HUDEP-2 (cell line): ENCODE measurements at regions not wholly inside any gene's neighbourhood (a gene's known extent, or its start where the extent isn't known, plus 50 kb on each side); places are given as distances from the start of the nearest gene placed in this dataset.

Experiments
- DNase-seq, 76 experiments: peaks; one replicate each; lab custom pipeline; 2025; ENCODE audit not compliant: unreplicated experiment in 76 of 76; lab: John Stamatoyannopoulos, UW

DNA sequence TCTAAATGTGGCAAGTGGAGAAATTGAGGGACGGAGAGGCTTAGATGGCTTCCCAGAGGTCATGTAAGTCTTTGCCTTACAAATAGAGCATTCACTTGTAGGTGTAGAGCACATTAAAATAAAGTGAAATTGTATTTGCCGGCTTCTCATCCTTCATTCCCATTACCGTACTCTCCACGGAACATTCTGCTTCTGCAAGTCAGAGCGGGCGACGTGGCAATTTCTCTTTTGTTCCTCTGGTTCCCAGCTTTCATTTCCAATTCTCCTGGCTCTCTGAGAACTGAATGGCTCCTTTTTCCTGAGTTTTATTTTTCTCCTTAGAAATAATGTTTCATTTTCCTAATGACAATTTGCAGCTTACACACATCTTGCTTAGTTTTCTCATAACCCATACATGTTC is 51.3 kb upstream of the PFKP start:
- no peak for DNase-seq

DNA sequence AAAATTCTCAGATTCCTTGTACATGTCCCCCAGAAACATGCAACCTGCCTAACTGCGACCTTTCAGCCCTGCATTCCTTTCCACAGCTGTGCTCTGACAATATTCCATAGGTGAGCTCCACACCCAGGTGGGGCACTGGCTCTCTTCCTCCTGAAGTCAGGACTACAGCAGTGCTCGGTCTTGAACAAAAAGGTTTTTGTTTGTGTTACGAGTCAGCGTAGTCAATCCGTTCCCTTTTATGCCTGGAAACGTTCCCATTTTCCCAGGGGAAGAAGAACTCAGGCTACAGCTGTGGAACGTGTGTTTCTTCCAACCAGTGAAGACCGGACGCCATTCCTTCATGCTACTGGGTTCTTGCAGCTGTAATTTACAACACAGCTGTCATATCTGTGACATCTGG is 52.4 kb upstream of the PFKP start:
- DNase-seq = no peak

- DNase-seq = no peak
Measured at GRCh38 chr10:3012223-3012622, 55.1 kb upstream of the PFKP start.

- no peak for DNase-seq
Measured at GRCh38 chr10:3010816-3011460, 56.4 kb upstream of the PFKP start.

DNA sequence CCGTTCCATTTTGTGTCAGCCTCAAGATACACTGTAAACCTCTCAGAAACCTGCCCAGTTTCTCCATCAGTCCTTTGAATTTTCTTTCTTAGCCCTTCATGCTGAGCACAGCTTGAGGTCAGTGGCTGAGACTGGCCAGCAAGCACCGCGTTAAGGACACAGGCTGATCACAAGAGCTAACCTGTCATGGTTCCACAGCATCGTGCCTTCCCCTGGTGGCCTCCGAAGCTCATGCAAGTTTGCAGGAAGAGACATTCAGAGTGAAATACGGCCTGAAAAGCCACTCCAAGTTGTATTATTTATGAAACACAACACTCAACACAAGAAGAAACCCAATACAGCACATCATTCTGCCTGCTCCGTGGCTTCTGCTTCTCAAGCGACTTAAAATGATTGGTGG is 57.0 kb upstream of the PFKP start:
- no peak for DNase-seq

- no peak for DNase-seq
Measured at GRCh38 chr10:3009341-3009740, 58.0 kb upstream of the PFKP start.

DNA sequence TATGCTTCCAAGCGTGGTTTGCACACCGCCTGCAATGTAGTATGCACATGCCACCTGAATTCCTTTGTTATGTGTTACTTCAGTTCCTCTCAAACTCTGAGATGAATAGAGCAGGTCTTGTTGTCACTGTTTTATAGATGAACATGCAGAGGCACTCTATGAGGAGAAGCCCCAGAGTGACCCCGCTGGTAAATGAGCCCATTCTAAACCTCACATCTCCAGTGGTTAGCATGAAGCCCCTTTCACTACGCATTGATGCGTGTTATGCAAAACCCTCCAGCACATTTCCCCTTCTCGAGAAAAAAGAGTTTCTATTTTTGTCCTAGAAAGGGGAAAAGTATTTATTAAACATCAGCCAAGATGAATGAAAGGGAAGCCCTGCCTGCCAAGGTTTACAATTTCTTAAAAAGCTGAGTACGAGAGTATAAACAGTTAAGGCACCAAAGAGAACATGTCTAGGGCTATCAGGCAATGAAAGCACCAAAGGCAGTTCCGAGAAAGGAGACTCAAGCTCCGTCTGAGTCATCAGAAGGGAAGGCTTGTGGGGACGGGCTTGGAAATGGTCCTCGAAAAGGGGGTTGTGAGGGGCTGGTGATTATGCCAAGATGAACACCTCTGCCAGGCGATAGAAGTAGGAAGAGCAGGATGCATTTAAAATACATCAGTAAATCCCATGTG is 58.7 kb upstream of the PFKP start:
- DNase-seq = no peak

DNA sequence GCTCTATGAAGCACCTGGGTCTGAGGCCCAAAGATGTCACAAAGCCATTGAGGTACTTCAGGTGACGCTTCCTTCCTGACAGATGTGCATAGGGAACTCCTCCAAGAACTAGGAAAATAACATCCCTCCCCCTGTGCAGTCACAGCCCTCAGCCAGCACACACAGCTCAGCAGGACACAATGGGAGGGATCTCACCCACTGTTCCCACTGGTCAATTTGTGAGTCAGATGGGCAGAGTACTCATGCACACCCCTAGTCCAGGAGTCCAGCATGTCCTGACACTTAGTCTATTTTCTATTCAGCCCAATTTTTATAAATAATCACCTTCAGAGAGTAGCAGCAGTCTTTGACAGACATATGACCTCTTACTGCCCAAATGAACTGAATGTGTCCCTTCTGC is 60.7 kb upstream of the PFKP start:
- DNase-seq = no peak

DNA sequence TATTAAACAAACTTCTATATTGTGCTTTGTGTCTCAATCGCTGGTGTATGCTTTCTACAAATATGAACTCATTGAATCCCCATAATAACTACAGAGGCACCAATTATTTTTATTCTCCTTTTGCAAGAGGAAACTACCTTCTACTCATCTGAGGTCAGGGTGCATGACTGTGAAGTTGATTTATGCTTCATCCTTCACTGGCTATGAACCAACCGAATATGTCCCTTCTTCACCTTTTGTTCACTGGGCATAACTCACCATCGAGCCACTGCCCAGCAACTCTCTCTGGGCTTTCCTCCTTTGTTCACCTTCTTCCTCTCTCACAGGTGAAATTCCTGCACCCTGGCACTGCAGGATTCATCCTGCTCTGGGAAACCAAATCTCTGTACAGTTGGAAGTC is 61.3 kb upstream of the PFKP start:
- no peak for DNase-seq

GRCh38 chr10:3002304-3002703 is 65.0 kb upstream of the PFKP start:
- DNase-seq = no peak

- DNase-seq = no peak
Measured at GRCh38 chr10:3000048-3000447, 67.3 kb upstream of the PFKP start.

GRCh38 chr10:2994221-2994961 is 73.0 kb upstream of the PFKP start:
- no peak for DNase-seq

GRCh38 chr10:2993636-2994035 is 73.7 kb upstream of the PFKP start:
- DNase-seq = no peak

DNA sequence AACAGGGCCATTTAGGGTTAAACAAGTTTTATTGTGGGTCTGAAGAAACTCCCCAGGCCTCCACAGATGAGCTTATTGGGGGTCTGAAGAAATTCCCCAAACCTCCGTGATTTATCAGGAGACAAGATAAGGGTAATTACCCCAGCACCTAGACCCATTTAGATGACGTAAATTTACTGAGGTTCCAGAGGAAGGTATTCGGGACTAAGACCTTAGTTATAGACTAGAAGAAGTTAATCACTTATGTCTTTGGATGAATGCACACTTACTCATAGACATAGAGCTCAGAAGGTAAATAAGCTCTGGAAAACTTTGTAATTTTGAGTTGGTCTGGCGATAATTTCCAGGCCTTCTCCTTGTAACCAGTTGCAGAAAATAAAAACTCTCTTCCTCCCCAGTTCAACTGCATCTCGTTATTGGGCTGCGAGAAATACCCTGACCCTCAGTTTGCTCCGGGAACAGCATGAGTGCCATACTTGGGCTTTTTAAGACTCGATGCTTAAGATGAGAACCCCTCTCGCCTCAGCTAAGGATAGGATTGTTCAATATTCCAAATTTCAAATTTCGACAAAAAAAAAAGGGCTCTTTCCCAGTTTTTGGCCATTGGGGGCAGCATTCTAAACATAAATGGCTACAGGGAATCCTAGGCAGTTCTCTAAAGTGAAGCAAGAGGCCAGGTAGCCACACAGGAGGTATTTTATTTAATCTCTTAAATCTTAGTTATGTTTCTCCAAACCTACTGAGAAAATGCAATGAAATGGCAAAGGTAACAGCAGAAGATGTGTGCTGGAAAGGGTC is 74.7 kb upstream of the PFKP start:
- no peak for DNase-seq

GRCh38 chr10:2990764-2991163 is 76.6 kb upstream of the PFKP start:
- no peak for DNase-seq

DNA sequence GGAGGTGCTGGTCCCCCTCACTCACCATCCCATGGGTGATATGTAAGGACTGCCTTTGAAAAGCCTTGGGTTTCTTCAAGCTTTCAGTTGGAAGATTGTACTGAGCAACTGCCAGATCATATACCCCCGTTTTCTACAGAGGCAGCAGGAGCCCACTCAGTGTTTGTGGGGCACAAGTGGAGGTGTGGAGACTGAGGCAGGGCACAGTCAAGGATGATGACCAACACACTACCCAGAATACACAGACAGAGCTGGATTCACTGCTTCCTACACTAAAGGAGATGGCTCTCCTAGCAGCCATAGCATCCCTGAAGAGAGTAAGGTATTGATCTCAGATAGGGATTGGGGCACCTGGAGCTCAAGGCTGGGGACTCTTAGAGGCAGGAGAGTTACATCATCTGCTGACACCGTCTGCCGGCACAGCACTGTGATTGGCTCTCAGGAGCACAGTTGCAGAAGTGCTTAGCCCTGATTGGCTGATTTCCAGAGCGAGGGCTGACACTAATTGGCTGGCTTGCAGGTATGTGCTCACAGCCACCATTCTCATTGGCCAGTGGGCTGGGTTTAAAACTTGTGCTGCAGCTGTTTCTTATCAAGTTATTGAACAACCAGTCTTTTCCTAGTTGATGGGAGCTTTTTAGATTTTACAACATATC is 77.9 kb upstream of the PFKP start:
- no peak for DNase-seq

DNA sequence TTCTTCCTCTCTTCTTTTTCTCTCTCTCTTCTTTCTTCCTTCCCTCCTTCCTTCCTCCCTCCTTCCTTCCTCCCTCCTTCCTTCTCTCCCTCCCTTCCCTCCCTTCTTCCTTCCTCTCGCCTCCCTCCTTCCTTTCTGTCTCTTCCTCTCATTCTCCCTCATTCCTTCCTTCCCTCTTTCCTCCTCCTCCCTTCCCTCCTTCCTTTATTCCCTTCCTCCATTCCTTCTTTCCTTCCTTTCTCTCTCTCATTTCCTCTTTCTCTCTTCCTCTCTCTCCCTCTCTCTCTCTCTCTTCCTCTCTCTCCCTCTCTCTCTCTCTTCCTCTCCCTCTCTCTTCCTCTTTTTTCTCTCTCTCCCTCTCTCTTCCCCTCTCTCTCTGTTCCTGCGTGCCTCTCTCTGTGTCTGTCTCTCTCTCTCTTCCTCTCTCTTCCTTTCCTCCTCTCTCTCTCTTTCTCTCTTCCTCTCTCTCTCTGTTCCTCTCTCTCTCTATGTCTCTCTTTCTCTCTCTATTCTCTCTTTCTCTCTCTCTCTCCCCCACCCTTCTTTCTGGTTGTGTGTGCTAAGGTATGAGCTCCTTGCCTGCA is 80.1 kb upstream of the PFKP start:
- no peak for DNase-seq

GRCh38 chr10:2986391-2986801 is 81.0 kb upstream of the PFKP start:
- no peak for DNase-seq

DNA sequence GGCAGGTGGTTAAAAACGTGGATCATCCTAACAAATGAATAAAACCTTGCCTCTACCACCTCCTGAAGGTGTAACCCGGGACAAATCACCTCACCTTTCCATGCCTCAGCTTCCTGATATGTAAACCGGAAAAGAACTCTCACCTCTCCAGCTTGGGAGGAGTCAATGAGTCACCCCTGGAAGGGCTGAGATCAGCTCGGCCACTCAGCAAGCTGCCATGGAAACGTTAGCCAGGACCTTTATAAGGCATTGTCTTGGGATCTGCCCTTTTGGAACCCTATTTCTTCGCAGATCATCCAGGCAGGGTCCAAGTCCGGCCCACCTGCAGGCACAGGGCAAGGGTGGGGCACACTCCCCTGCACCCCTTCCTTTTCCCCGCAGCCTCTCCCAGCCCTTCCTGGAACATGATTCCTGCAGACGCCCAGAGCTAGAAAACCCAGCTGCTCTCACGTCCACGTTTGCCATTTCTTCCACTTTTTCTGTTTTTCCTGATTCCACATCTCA is 81.6 kb upstream of the PFKP start:
- DNase-seq = no peak

- no peak for DNase-seq
Measured at GRCh38 chr10:2984682-2985081, 82.7 kb upstream of the PFKP start.
